HFFc6 (cell line): ENCODE measurements at regions not wholly inside any gene's neighbourhood (a gene's known extent, or its start where the extent isn't known, plus 50 kb on each side); places are given as distances from the start of the nearest gene placed in this dataset.

Source experiments
- DNase-seq: peaks from one replicate; pipeline ENCODE4 v3.0.0-alpha.2; 2018
- H3K27ac Mint-ChIP-seq: 2 replicates; pipeline ENCODE4 v1.8.0; 2020; ENCODE audit warnings: mild to moderate bottlenecking, mixed read lengths
- H3K27me3 Mint-ChIP-seq: 2 replicates; pipeline ENCODE4 v1.8.0; 2021; ENCODE audit warnings: mild to moderate bottlenecking, moderate library complexity, mixed read lengths; ENCODE audit not compliant: insufficient read depth
- H3K36me3 Mint-ChIP-seq: 2 replicates; pipeline ENCODE4 v1.8.0; 2021; ENCODE audit warnings: low read depth, mixed read lengths
- H3K4me1 Mint-ChIP-seq: 2 replicates; pipeline ENCODE4 v1.8.0; 2020; ENCODE audit warnings: low read depth, mixed read lengths
- H3K4me3 Mint-ChIP-seq: 2 replicates; pipeline ENCODE4 v1.8.0; 2020; ENCODE audit warnings: mild to moderate bottlenecking, moderate library complexity, mixed read lengths
- H3K9me3 Mint-ChIP-seq: 2 replicates; pipeline ENCODE4 v1.8.0; 2020; ENCODE audit warnings: mild to moderate bottlenecking, mixed read lengths
- CTCF ChIP-seq: fragments of 200-600 bp; sonication (generic); IDR thresholded peaks from 2 replicates; pipeline ENCODE4 v1.5.0; 2021; ENCODE audit warnings: antibody characterized with exemption, mild to moderate bottlenecking

DNA sequence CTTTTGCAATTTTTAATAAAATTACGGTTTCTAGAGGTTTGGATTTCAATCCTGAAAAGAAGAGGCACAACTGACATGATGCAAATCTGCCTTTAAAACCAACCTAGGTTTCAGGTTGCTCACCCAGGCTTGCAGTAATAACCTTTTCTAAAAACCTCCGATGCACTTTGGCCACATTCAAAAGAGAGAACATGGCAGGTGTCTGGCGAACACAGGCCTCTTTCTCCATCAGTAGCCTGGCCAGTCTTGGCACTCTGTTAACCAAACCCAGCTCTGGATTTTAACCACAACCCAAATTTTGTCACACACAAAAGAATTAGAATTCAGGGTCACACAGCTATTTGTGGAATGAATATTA lies 55.8 kb upstream of the MAFB start:
- no peak for DNase-seq
- Mint-ChIP-seq H3K4me1 (no peaks in the 10 kb centered on the region), H3K36me3 (no peaks in the 10 kb centered on the region), H3K27ac (no peak overlapping the region), H3K4me3 (no peak overlapping the region), H3K27me3 (peaks cover 11% of the 10 kb centered on the region), H3K9me3 (no peaks in the 10 kb centered on the region)
- no peak for TF ChIP-seq CTCF

GRCh38 chr20:40746251-40746650 lies 57.2 kb upstream of the MAFB start:
- peaks cover 12% of the 10 kb centered on the region for H3K27me3 Mint-ChIP-seq
- H3K36me3 Mint-ChIP-seq: no peaks in the 10 kb centered on the region
- no peaks in the 10 kb centered on the region for H3K4me1 Mint-ChIP-seq
- no peak overlapping the region for H3K4me3 Mint-ChIP-seq
- TF ChIP-seq CTCF: no peak
- no peak for DNase-seq
- no peaks in the 10 kb centered on the region for H3K9me3 Mint-ChIP-seq
- no peak overlapping the region for H3K27ac Mint-ChIP-seq

DNA sequence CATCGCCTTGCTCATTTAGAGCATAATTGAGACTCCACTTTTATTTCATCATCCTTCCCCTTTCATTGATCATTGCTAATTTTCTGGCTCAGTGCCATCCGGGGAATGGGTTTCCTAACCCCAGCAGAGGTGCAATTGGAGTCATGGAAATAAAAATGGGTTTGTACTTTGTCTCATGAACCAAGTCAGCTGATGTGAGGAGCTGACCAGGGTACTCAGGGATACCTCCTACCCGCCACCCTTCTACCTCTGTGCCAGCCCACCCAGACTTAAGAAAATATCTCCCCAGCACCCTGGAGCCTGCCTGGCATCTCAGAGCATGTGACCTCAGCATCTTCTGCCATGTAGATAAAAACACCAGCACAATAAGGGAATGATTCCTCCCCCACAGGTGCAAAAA lies 59.1 kb upstream of the MAFB start:
- Mint-ChIP-seq H3K36me3 (no peaks in the 10 kb centered on the region), H3K27me3 (peaks cover 9% of the 10 kb centered on the region), H3K27ac (no peak overlapping the region), H3K4me1 (no peaks in the 10 kb centered on the region), H3K9me3 (no peaks in the 10 kb centered on the region), H3K4me3 (no peak overlapping the region)
- TF ChIP-seq CTCF: no peak
- DNase-seq: no peak

DNA sequence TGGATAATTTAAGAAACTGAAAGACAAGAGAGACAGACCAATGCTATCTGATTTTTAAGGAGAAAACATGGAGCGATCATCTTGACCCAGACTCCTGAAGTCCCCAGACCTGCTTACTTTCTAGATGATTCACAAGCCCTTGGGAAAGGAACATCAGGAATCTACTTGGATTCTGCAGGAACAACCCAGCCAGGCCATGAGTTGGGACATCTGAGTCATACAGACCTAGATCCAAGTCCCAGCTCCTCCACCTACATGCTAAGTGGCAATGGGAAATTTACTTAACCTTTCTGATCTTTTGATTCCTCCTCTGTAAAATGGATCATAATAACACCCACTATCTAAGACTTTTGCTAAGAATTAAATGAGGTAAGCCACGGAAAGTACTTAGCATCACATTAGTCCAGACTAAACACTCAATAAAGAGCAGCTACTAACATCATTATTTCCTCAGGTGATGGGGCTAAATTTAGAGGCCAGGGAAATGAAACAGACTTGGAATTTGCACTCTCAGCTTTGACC lies 61.0 kb upstream of the MAFB start:
- Mint-ChIP-seq H3K27ac (no peak overlapping the region), H3K9me3 (no peaks in the 10 kb centered on the region), H3K36me3 (no peaks in the 10 kb centered on the region), H3K27me3 (peaks cover 7% of the 10 kb centered on the region), H3K4me3 (no peak overlapping the region), H3K4me1 (no peaks in the 10 kb centered on the region)
- no peak for TF ChIP-seq CTCF
- no peak for DNase-seq

GRCh38 chr20:40750541-40751035 lies 61.6 kb upstream of the MAFB start:
- no peak overlapping the region for H3K27ac Mint-ChIP-seq
- no peak overlapping the region for H3K4me3 Mint-ChIP-seq
- peaks cover 7% of the 10 kb centered on the region for H3K27me3 Mint-ChIP-seq
- no peaks in the 10 kb centered on the region for H3K36me3 Mint-ChIP-seq
- H3K9me3 Mint-ChIP-seq: no peaks in the 10 kb centered on the region
- DNase-seq: no peak
- no peak for TF ChIP-seq CTCF
- H3K4me1 Mint-ChIP-seq: no peaks in the 10 kb centered on the region

DNA sequence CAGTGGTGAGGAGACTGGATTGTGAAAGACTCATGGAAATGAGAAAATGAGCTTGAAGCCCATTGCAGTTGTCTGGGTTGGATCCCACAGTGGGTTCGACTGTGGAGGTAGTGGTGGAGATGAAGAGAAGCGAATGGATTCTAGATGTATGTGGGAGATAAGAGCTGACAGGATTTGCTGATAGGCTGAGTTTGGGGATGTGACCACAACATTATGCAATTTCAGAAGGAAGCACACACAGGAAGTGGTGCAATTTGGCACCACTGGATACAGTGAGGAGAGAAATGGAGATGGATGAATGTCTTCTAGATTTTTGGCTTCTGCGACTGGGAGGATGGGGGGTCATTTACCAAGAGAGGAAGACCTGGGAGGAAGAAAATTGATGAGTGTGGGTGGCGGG lies 64.4 kb upstream of the MAFB start:
- H3K36me3 Mint-ChIP-seq: no peaks in the 10 kb centered on the region
- no peak for TF ChIP-seq CTCF
- 0 out of 2 replicates have a peak, but pooled peaks cover 2% of the 10 kb centered on the region for H3K27me3 Mint-ChIP-seq
- no peak overlapping the region for H3K4me3 Mint-ChIP-seq
- no peaks in the 10 kb centered on the region for H3K4me1 Mint-ChIP-seq
- H3K27ac Mint-ChIP-seq: no peak overlapping the region
- DNase-seq: no peak
- H3K9me3 Mint-ChIP-seq: no peaks in the 10 kb centered on the region
